WTC11 (cell line): ENCODE measurements at regions not wholly inside any gene's neighbourhood (a gene's known extent, or its start where the extent isn't known, plus 50 kb on each side); places are given as distances from the start of the nearest gene placed in this dataset.

ENCODE experiments used
- ATF3 ChIP-seq: sonication (generic); formaldehyde crosslinking; conservative IDR thresholded peaks from 2 replicates; pipeline ENCODE4 v1.8.1; 2022; ENCODE audit warnings: mild to moderate bottlenecking, missing genetic modification reagents
- CTCF ChIP-seq: fragments of 200-600 bp; IDR thresholded peaks from 2 replicates; pipeline ENCODE4 v1.8.0; 2022; ENCODE audit warnings: antibody characterized with exemption
- FOXK1 ChIP-seq: sonication (generic); formaldehyde crosslinking; IDR thresholded peaks from 2 replicates; pipeline ENCODE4 v1.8.0; 2022; ENCODE audit warnings: mild to moderate bottlenecking, moderate library complexity, missing genetic modification reagents
- MAX ChIP-seq: sonication (generic); formaldehyde crosslinking; IDR thresholded peaks from 2 replicates; pipeline ENCODE4 v1.8.0; 2022; ENCODE audit warnings: mild to moderate bottlenecking, missing genetic modification reagents
- NFE2L1 ChIP-seq: sonication (generic); formaldehyde crosslinking; IDR thresholded peaks from 2 replicates; pipeline ENCODE4 v1.8.1; 2023; ENCODE audit warnings: missing genetic modification reagents
- TCF7 ChIP-seq: sonication (generic); formaldehyde crosslinking; IDR thresholded peaks from 2 replicates; pipeline ENCODE4 v1.8.0; 2022; ENCODE audit warnings: mild to moderate bottlenecking, low read depth, missing genetic modification reagents, moderate library complexity
- ZNF138 ChIP-seq: sonication (generic); formaldehyde crosslinking; conservative IDR thresholded peaks from 2 replicates; pipeline ENCODE4 v1.8.1; 2022; ENCODE audit warnings: mild to moderate bottlenecking, moderate library complexity, missing genetic modification reagents
- ZSCAN18 ChIP-seq: fragments of 250-450 bp; sonication (Bioruptor Pico); IDR thresholded peaks from 2 replicates; pipeline ENCODE4 v2.1.2; 2022; ENCODE audit warnings: mild to moderate bottlenecking, moderate library complexity

- TF ChIP-seq TCF7 (CRISPR knock-in tag) (no peak), CTCF (no peak), ZSCAN18 (CRISPR knock-in tag) (no peak), ZNF138 (no peak), MAX (CRISPR knock-in tag) (no peak), FOXK1 (CRISPR knock-in tag) (no peak), ATF3 (CRISPR knock-in tag) (no peak), NFE2L1 (no peak)
Observed at GRCh38 chr2:150387586-150388288, 99.7 kb downstream of the RND3 start.
